ENCODE measurements at regions not wholly inside any gene's neighbourhood (a gene's known extent, or its start where the extent isn't known, plus 50 kb on each side); places are given as distances from the start of the nearest gene placed in this dataset.

GRCh38 chr15:79539401-79539800, 107.3 kb downstream of the MINAR1 start:
- TF ChIP-seq YY1 (IDR thresholded peaks at IDR 0.05; ENCODE audit: insufficient read depth, insufficient read length) (no peak), ZNF274 (IDR thresholded peaks at IDR 0.05; ENCODE audit: low read depth, low read length) (no peak)
